Transverse colon (tissue), 4 donors: ENCODE measurements at regions not wholly inside any gene's neighbourhood (a gene's known extent, or its start where the extent isn't known, plus 50 kb on each side); places are given as distances from the start of the nearest gene placed in this dataset.

Source experiments
- DNase-seq: peaks from one replicate; pipeline ENCODE4 v3.0.0-alpha.2; 2019
- H3K27ac ChIP-seq, 4 donors: fragments of 200-600 bp; sonication (generic); 2 replicates each; pipeline ENCODE4 v1.5.1; 2016 to 2018; ENCODE audit warnings: inconsistent platforms in 4 of 4
- H3K27me3 ChIP-seq: fragments of 200-600 bp; sonication (generic); 2 replicates; pipeline ENCODE4 v1.5.1; 2017; ENCODE audit warnings: inconsistent platforms
- H3K36me3 ChIP-seq, 4 donors: fragments of 200-600 bp; sonication (generic); 2 replicates each; pipeline ENCODE4 v1.5.1; 2017 to 2019; ENCODE audit warnings: inconsistent platforms in 4 of 4
- H3K4me1 ChIP-seq, 4 donors: fragments of 200-600 bp; sonication (generic); 2 replicates each; pipeline ENCODE4 v1.5.1; 2017 to 2020; ENCODE audit warnings: inconsistent platforms in 4 of 4
- H3K4me3 ChIP-seq, 4 donors: fragments of 200-600 bp; sonication (generic); 1 replicate in 1 of 4; 2 replicates in 3 of 4; pipeline versions ENCODE4 v1.5.1 to v1.6.1; 2017 to 2019; ENCODE audit warnings: inconsistent platforms in 4 of 4
- H3K9me3 ChIP-seq, 2 donors: fragments of 200-600 bp; sonication (generic); 2 replicates each; pipeline ENCODE4 v1.5.1; 2017 to 2019; ENCODE audit warnings: inconsistent platforms in 2 of 2
- CTCF ChIP-seq, 5 experiments: fragments of 200-600 bp in 3 of 5; fragments of 450-650 bp in 2 of 5; sonication (generic) in 3 of 5; IDR thresholded peaks; 1 replicate in 2 of 5; 2 replicates in 3 of 5; pipeline ENCODE4 v1.5.1; 2016 to 2017; ENCODE audit warnings: antibody characterized with exemption in 5 of 5, inconsistent platforms in 3 of 5, mild to moderate bottlenecking in 2 of 5, moderate library complexity in 1 of 5
- EP300 ChIP-seq: sonication (generic); formaldehyde crosslinking; IDR thresholded peaks from one replicate; pipeline ENCODE4 v1.6.1; 2017; ENCODE audit warnings: antibody characterized with exemption, low read depth
- POLR2A ChIP-seq: fragments of 450-650 bp; IDR thresholded peaks from one replicate; pipeline ENCODE4 v1.6.1; 2016; ENCODE audit warnings: antibody characterized with exemption, mild to moderate bottlenecking, moderate library complexity
- POLR2AphosphoS5 ChIP-seq, 3 donors: sonication (generic); formaldehyde crosslinking; IDR thresholded peaks; one replicate each; pipeline ENCODE4 v1.6.1; 2016; ENCODE audit warnings: antibody characterized with exemption in 3 of 3
- WGBS, 2 donors: methylation state at CpG; one replicate each; pipeline ENCODE4 v1.1.5; 2018; ENCODE audit warnings: low coverage in 1 of 2; 5-methylcytosine and 5-hydroxymethylcytosine counted together
- in situ Hi-C, 4 donors: fragments of 200-750 bp; cut with MboI; loops; one replicate each; pipeline versions ENCODE4 v1.15.0 to v1.15.1; 2017; ENCODE audit warnings: low sequenced_read_pairs in 3 of 4, low pct_ligation_motif_present in 1 of 4, low pct_unique_long_range_greater_than_20kb in 1 of 4
- intact Hi-C: fragments of 100-400 bp; cut with DNase I; formaldehyde crosslinking; loops from one replicate; pipeline ENCODE4 v1.15.1; 2023; ENCODE audit warnings: low total_unique reads

- Histone ChIP-seq H3K4me1 (no peaks in the 10 kb centered on the region), H3K27ac (no peak overlapping the region), H3K27me3 (peaks cover 5% of the 10 kb centered on the region), H3K36me3 (no peaks in the 10 kb centered on the region), H3K9me3 (no peaks in the 10 kb centered on the region), H3K4me3 (no peak overlapping the region)
- 81% methylated on average over 6 of the region's 6 CpGs; no CpG with 5 or more reads in 1 of the 2 donors for WGBS, 2 donors
- DNase-seq, result no peak
- TF ChIP-seq POLR2A (no peak), EP300 (no peak), CTCF (IDR thresholded peaks at IDR 0.05) (no peak), POLR2AphosphoS5 (IDR thresholded peaks at IDR 0.05) (no peak)
- in situ Hi-C loops, result no loop called here
- intact Hi-C loops, result no loop called here
Observed at GRCh38 chr10:78720091-78720490, 348.7 kb upstream of the ZMIZ1 start.

DNA sequence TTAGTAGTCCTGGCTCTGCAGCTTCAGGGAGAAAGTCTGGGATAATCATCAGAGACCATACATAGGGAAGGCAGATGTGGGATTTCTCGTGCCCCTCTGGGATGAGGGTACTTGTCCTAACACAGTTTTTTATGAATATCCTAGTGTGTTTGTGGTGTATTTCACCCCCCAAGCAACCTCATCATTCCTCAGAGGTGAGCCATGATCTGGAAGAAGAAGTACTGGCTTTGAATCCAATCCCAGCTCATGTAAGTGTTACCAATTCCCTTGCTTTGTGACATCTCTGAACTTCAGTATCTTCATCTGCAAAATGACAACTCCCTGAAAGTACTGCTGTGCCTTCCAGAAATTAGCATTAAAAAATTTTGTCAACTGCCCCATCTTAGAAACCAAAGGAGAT lies 347.5 kb upstream of the ZMIZ1 start:
- Histone ChIP-seq H3K27ac (no peak overlapping the region), H3K4me3 (no peak overlapping the region), H3K4me1 (no peaks in the 10 kb centered on the region), H3K27me3 (peaks cover 5% of the 10 kb centered on the region), H3K9me3 (no peaks in the 10 kb centered on the region), H3K36me3 (no peaks in the 10 kb centered on the region)
- intact Hi-C loops (no loop called here), in situ Hi-C loops (no loop called here)
- 90% methylated on average over 1 of the region's 1 CpG; no CpG with 5 or more reads in 1 of the 2 donors for WGBS, 2 donors
- TF ChIP-seq POLR2A (no peak), POLR2AphosphoS5 (IDR thresholded peaks at IDR 0.05) (no peak), CTCF (IDR thresholded peaks at IDR 0.05) (no peak), EP300 (no peak)
- DNase-seq, result no peak

- Histone ChIP-seq H3K36me3 (no peaks in the 10 kb centered on the region), H3K4me3 (no peak overlapping the region), H3K9me3 (no peaks in the 10 kb centered on the region), H3K4me1 (no peaks in the 10 kb centered on the region), H3K27ac (no peak overlapping the region), H3K27me3 (peaks cover 5% of the 10 kb centered on the region)
- no peak for DNase-seq
- in situ Hi-C loops, result no loop called here
- WGBS, 2 donors, result 91 to 100% methylated on average over 3 to 4 of the region's 4 CpGs
- intact Hi-C loops, result no loop called here
- TF ChIP-seq POLR2AphosphoS5 (IDR thresholded peaks at IDR 0.05) (no peak), EP300 (no peak), POLR2A (no peak), CTCF (IDR thresholded peaks at IDR 0.05) (no peak)
Observed at GRCh38 chr10:78724846-78725245, 343.9 kb upstream of the ZMIZ1 start.

DNA sequence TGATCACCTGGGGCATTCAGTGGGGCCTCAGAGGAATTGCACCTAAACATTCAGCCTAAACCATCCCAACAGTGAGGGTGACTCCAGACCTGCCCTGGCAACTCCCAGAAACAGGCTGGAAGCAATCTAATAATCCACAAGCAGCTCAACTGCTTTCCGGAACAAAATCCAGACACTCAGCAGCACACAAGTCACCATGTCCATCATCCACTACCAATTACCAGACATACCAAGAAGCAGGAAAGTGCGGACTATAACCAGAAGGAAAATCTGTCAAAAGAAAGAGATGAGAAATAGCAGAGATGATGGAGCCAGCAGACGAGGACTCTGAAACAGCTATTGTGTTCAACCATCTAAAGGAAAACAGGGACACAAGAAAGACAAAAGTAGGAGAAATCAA lies 342.6 kb upstream of the ZMIZ1 start:
- intact Hi-C loops, result no loop called here
- TF ChIP-seq POLR2AphosphoS5 (IDR thresholded peaks at IDR 0.05) (no peak), CTCF (IDR thresholded peaks at IDR 0.05) (no peak), EP300 (no peak), POLR2A (no peak)

More for the DNA sequence above, 342.6 kb upstream of the ZMIZ1 start:
- in situ Hi-C loops, result no loop called here
- H3K27ac ChIP-seq, result no peak overlapping the region
- no peaks in the 10 kb centered on the region for H3K9me3 ChIP-seq
- H3K4me3 ChIP-seq, result no peak overlapping the region
- H3K4me1 ChIP-seq, result no peaks in the 10 kb centered on the region
- H3K27me3 ChIP-seq, result peaks cover 5% of the 10 kb centered on the region
- no peaks in the 10 kb centered on the region for H3K36me3 ChIP-seq
- WGBS, 2 donors, result 95% methylated on average over 2 to 3 of the region's 3 CpGs
- DNase-seq, result no peak
